Psoas muscle (tissue), 7 donors: ENCODE measurements at regions not wholly inside any gene's neighbourhood (a gene's known extent, or its start where the extent isn't known, plus 50 kb on each side); places are given as distances from the start of the nearest gene placed in this dataset.
"Not testable (repeated sequence)": the region's sequence is repeated elsewhere in the genome, so short reads cannot be mapped to it uniquely, and the experiment has no call there.

Experiments
- ATAC-seq, 4 donors: fragments of 200-7000 bp; cut with Tn5 transposase; one replicate each; pipeline ENCODE4 v1.9.1; 2020; ENCODE audit warnings: moderate library complexity in 3 of 4, mild to moderate bottlenecking in 2 of 4
- DNase-seq, 2 donors: peaks; one replicate each; pipeline ENCODE4 v3.0.0-alpha.2; 2020
- H3K27ac ChIP-seq: fragments of 200-600 bp; one replicate; pipeline ENCODE4 v1.8.0; 2022
- H3K27me3 ChIP-seq, 3 donors: fragments of 200-600 bp in 1 of 3; one replicate each; pipeline versions ENCODE4 v1.6.1 to v1.8.0; 2013 to 2022; ENCODE audit warnings: low read length in 2 of 3, mild to moderate bottlenecking in 2 of 3, moderate library complexity in 1 of 3; ENCODE audit not compliant: insufficient read depth in 3 of 3
- H3K36me3 ChIP-seq, 2 donors: fragments of 200-600 bp in 1 of 2; one replicate each; pipeline versions ENCODE4 v1.6.1 to v1.8.0; 2013 to 2022; ENCODE audit warnings: low read depth in 1 of 2, mild to moderate bottlenecking in 1 of 2, moderate library complexity in 1 of 2; ENCODE audit not compliant: insufficient read depth in 1 of 2
- H3K4me1 ChIP-seq: fragments of 200-600 bp; one replicate; pipeline ENCODE4 v1.8.0; 2022
- H3K4me3 ChIP-seq: fragments of 200-600 bp; one replicate; pipeline ENCODE4 v1.8.0; 2022; ENCODE audit warnings: mild to moderate bottlenecking
- H3K9me3 ChIP-seq: fragments of 200-600 bp; one replicate; pipeline ENCODE4 v1.8.0; 2022
- WGBS, 3 donors: extraction: QIAGEN DNeasy Blood & Tissue Kit; methylation state at CpG; one replicate each; pipeline versions ENCODE4 v1.1.6 to v1.1.7; 2013; 5-methylcytosine and 5-hydroxymethylcytosine counted together
- intact Hi-C, 2 donors: fragments of 100-400 bp; cut with DNase I; formaldehyde crosslinking; loops; one replicate each; pipeline versions ENCODE4 v1.11.0 to v1.14.2; 2022
- TF ChIP-seq, protein P1 (sequence below): fragments of 200-600 bp; IDR thresholded peaks from one replicate; pipeline ENCODE4 v1.8.0; 2022; ENCODE audit warnings: antibody characterized with exemption
- donor health status: healthy with polysubstance abuse.
- donor health status: DM: no; HTN: no; CAD: no; lungs with moderate emphysema.
- donor health status: Bipolar disorder and iron deficiency.
- donor health status: healthy.
- donor health status: DM: yes; HTN: yes; CAD: no.
- donor health status: DM: no; HTN: no; CAD: no.
- donor health status: DM: yes; HTN: yes; CAD: no.

DNA sequence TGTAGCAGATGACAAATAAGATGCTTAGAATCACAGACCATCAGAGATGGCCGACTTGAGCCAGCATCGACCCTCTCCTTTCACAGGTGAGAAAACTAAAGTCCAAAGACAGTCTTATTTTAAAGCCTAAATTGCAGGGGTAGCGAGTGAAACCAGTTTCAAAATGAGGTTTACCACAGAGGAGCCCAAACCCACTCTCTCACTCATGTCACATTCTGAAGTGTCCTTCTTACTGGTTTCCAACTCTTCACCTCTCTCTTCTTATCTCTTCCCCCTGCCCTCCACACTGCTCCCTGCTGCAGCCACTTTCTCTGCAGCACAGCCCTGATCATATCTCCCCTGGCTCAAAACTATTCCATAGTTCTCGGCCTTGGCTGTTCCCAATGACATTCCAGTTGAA lies 57.0 kb upstream of the NID2 start:
- intact Hi-C loops: no loop called here
- Histone ChIP-seq H3K4me1 (no peaks in the 10 kb centered on the region), H3K27ac (peak overlapping the region; percentile 10), H3K9me3 (no peaks in the 10 kb centered on the region), H3K36me3 (no peaks in the 10 kb centered on the region), H3K4me3 (no peak overlapping the region), H3K27me3 (no peaks in the 10 kb centered on the region)
- DNase-seq (no peak), ATAC-seq (no peak)
- WGBS, 3 donors: 75 to 86% (median 77%) methylated on average over 4 of the region's 4 CpGs
- TF ChIP-seq, protein P1, sequence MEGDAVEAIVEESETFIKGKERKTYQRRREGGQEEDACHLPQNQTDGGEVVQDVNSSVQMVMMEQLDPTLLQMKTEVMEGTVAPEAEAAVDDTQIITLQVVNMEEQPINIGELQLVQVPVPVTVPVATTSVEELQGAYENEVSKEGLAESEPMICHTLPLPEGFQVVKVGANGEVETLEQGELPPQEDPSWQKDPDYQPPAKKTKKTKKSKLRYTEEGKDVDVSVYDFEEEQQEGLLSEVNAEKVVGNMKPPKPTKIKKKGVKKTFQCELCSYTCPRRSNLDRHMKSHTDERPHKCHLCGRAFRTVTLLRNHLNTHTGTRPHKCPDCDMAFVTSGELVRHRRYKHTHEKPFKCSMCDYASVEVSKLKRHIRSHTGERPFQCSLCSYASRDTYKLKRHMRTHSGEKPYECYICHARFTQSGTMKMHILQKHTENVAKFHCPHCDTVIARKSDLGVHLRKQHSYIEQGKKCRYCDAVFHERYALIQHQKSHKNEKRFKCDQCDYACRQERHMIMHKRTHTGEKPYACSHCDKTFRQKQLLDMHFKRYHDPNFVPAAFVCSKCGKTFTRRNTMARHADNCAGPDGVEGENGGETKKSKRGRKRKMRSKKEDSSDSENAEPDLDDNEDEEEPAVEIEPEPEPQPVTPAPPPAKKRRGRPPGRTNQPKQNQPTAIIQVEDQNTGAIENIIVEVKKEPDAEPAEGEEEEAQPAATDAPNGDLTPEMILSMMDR: no peak

GRCh38 chr14:52124791-52125684 lies 56.2 kb upstream of the NID2 start:
- TF ChIP-seq, protein P1: no peak
- no peak overlapping the region for H3K4me3 ChIP-seq
- no peaks in the 10 kb centered on the region for H3K27me3 ChIP-seq
- WGBS, 3 donors: 30 to 39% (median 35%) methylated on average over 7 of the region's 7 CpGs
- peak overlapping the region; percentile 66 for H3K27ac ChIP-seq
- ATAC-seq (peak; percentile 28 to 75 (median 65)), DNase-seq (no peak)
- H3K4me1 ChIP-seq: no peaks in the 10 kb centered on the region
- no peaks in the 10 kb centered on the region for H3K9me3 ChIP-seq
- intact Hi-C loops: no loop called here
- H3K36me3 ChIP-seq: no peaks in the 10 kb centered on the region

DNA sequence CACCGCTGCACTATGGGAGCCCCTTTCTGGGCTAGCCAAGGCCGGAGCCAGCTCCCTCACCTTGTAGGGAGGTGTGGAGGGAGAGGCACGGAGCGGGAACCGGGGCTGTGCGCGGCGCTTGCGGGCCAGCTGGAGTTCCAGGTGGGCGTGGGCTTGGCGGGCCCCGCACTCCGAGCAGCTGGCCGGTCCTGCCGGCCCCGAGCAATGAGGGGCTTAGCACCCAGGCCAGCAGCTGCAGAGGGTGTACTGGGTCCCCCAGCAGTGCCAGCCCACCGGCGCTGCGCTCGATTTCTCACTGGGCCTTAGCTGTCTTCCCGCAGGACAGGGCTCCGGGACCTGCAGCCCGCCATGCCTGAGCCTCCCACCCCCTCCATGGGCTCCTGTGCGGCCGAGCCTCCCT lies 53.3 kb upstream of the NID2 start:
- H3K36me3 ChIP-seq, H3K27ac ChIP-seq, ATAC-seq, intact Hi-C loops, H3K27me3 ChIP-seq, H3K4me1 ChIP-seq, H3K9me3 ChIP-seq, DNase-seq, H3K4me3 ChIP-seq: not testable (repeated sequence)
- 84 to 89% (median 87%) methylated on average over 15 to 25 of the region's 25 CpGs for WGBS, 3 donors

GRCh38 chr14:52121441-52121840 lies 52.6 kb upstream of the NID2 start:
- Histone ChIP-seq H3K27me3 (no peaks in the 10 kb centered on the region), H3K27ac (no peak overlapping the region), H3K4me1 (no peaks in the 10 kb centered on the region), H3K4me3 (no peak overlapping the region), H3K9me3 (no peaks in the 10 kb centered on the region), H3K36me3 (no peaks in the 10 kb centered on the region)
- WGBS, 3 donors: 84 to 87% (median 85%) methylated on average over 5 of the region's 5 CpGs
- DNase-seq (no peak), ATAC-seq (no peak)
- intact Hi-C loops: no loop called here
- TF ChIP-seq, protein P1: no peak

DNA sequence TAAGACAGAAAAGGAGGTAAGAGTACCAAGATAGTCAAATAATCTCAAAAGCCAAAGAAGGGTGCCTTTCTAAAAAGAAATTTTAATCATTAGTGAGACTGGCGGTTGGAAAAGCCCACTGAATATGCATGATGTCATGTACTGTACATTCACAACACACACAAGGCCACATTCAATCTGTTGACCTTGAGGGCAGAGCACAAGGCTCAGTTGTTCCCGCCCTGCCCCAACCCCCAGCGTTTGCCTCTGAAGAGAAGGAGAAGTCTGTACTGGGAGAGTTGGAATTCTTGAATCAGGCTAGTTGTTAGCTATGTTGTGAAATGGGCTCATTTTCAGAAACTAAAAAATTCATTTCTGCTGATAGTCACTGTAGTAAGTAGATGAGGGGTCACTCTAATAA lies 50.2 kb upstream of the NID2 start:
- DNase-seq: no peak
- no peak overlapping the region for H3K4me3 ChIP-seq
- TF ChIP-seq, protein P1: no peak
- no peaks in the 10 kb centered on the region for H3K36me3 ChIP-seq
- H3K27ac ChIP-seq: no peak overlapping the region
- H3K4me1 ChIP-seq: no peaks in the 10 kb centered on the region
- WGBS, 3 donors: 67 to 71% (median 70%) methylated on average over 3 of the region's 3 CpGs
- intact Hi-C loops: no loop called here
- H3K9me3 ChIP-seq: no peaks in the 10 kb centered on the region
- H3K27me3 ChIP-seq: no peaks in the 10 kb centered on the region
- no peak for ATAC-seq
